Progenitor cell of endocrine pancreas (in vitro differentiated cells): ENCODE measurements at regions not wholly inside any gene's neighbourhood (a gene's known extent, or its start where the extent isn't known, plus 50 kb on each side); places are given as distances from the start of the nearest gene placed in this dataset.

Experiments
- DNase-seq: peaks from one replicate; pipeline ENCODE4 v3.0.0; 2021; ENCODE audit warnings: low spot score; ENCODE audit not compliant: unreplicated experiment
- H3K27ac Mint-ChIP-seq: 2 replicates; pipeline ENCODE4 v1.8.0; 2021; ENCODE audit warnings: mild to moderate bottlenecking, moderate library complexity, mixed read lengths
- H3K27me3 Mint-ChIP-seq: 2 replicates; pipeline ENCODE4 v1.8.0; 2021; ENCODE audit warnings: mixed read lengths
- H3K36me3 Mint-ChIP-seq: 2 replicates; pipeline ENCODE4 v1.8.0; 2022; ENCODE audit warnings: mixed read lengths; ENCODE audit not compliant: insufficient read depth
- H3K4me1 Mint-ChIP-seq: 2 replicates; pipeline ENCODE4 v1.8.0; 2021; ENCODE audit warnings: low read depth, mixed read lengths
- H3K4me3 Mint-ChIP-seq: 2 replicates; pipeline ENCODE4 v1.8.0; 2021; ENCODE audit warnings: low read depth, mild to moderate bottlenecking, moderate library complexity, mixed read lengths
- H3K9me3 Mint-ChIP-seq: 2 replicates; pipeline ENCODE4 v1.8.0; 2021; ENCODE audit warnings: low read depth, mixed read lengths
- CTCF ChIP-seq: fragments of 200-600 bp; sonication (generic); IDR thresholded peaks from one replicate; pipeline ENCODE4 v1.5.0; 2021; ENCODE audit warnings: antibody characterized with exemption, mild to moderate bottlenecking; ENCODE audit not compliant: unreplicated experiment

- Mint-ChIP-seq H3K4me3 (no peak overlapping the region), H3K9me3 (peaks cover 3% of the 10 kb centered on the region), H3K36me3 (peaks cover 3% of the 10 kb centered on the region), H3K4me1 (peaks cover 27% of the 10 kb centered on the region), H3K27ac (no peak overlapping the region), H3K27me3 (peaks cover 5% of the 10 kb centered on the region)
- DNase-seq, result no peak
- no peak for TF ChIP-seq CTCF
Measured at GRCh38 chr2:19300961-19301360, 57.5 kb downstream of the OSR1 start.

- H3K9me3 Mint-ChIP-seq, result no peaks in the 10 kb centered on the region
- H3K27ac Mint-ChIP-seq, result no peak overlapping the region
- no peaks in the 10 kb centered on the region for H3K36me3 Mint-ChIP-seq
- H3K4me1 Mint-ChIP-seq, result peaks cover 19% of the 10 kb centered on the region
- no peak overlapping the region for H3K4me3 Mint-ChIP-seq
- no peak for DNase-seq
- peaks cover 5% of the 10 kb centered on the region for H3K27me3 Mint-ChIP-seq
- no peak for TF ChIP-seq CTCF
Measured at GRCh38 chr2:19299522-19299921, 58.9 kb downstream of the OSR1 start.

GRCh38 chr2:19299032-19299431 lies 59.4 kb downstream of the OSR1 start:
- no peak for DNase-seq
- TF ChIP-seq CTCF, result no peak
- H3K4me1 Mint-ChIP-seq, result peaks cover 19% of the 10 kb centered on the region
- H3K27me3 Mint-ChIP-seq, result peaks cover 5% of the 10 kb centered on the region
- no peaks in the 10 kb centered on the region for H3K9me3 Mint-ChIP-seq
- H3K27ac Mint-ChIP-seq, result peak overlapping the region; percentile 19
- H3K36me3 Mint-ChIP-seq, result no peaks in the 10 kb centered on the region
- H3K4me3 Mint-ChIP-seq, result no peak overlapping the region

- DNase-seq, result no peak
- Mint-ChIP-seq H3K9me3 (no peaks in the 10 kb centered on the region), H3K27me3 (peaks cover 5% of the 10 kb centered on the region), H3K4me1 (peaks cover 19% of the 10 kb centered on the region), H3K36me3 (no peaks in the 10 kb centered on the region), H3K27ac (peak overlapping the region; percentile 79), H3K4me3 (no peak overlapping the region)
- no peak for TF ChIP-seq CTCF
Measured at GRCh38 chr2:19297716-19298115, 60.7 kb downstream of the OSR1 start.

GRCh38 chr2:19295998-19296502 lies 62.4 kb downstream of the OSR1 start:
- Mint-ChIP-seq H3K9me3 (no peaks in the 10 kb centered on the region), H3K4me3 (no peak overlapping the region), H3K27ac (no peak overlapping the region), H3K4me1 (peaks cover 19% of the 10 kb centered on the region), H3K27me3 (peaks cover 3% of the 10 kb centered on the region), H3K36me3 (no peaks in the 10 kb centered on the region)
- no peak for DNase-seq
- no peak for TF ChIP-seq CTCF
